ENCODE measurements at regions not wholly inside any gene's neighbourhood (a gene's known extent, or its start where the extent isn't known, plus 50 kb on each side); places are given as distances from the start of the nearest gene placed in this dataset.

DNA sequence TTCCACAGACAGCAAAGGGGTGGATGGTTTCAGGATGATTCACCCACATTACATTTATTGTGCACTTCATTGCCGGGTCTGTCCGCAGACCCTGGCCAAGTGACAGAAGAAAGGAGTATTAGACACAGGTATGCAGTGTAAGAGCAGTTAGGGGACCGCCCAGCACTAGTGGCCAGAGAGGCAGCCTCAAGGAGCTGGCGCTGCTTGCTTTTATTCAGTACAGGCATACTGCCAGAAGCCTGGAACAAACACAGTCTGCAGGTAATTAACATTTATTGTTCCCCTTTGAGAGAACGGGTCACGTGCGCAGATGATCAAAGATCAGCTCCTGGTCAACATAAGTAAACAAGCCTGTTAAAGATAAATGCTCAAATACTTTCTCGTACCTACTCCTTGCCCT is 1639.0 kb upstream of the IGFBP7 start:
- H3K27ac ChIP-seq (ENCODE audit: insufficient read depth, low read length, poor library complexity, severe bottlenecking): no peak overlapping the region
- ATAC-seq (ENCODE audit: low read depth in 2 of 2): no peak
- H3K4me1 ChIP-seq (ENCODE audit: control insufficient read depth, insufficient read depth, low read length, poor library complexity, severe bottlenecking): no peaks in the 10 kb centered on the region
- Mint-ChIP-seq H3K27ac (no peak overlapping the region), H3K4me1 (no peaks in the 10 kb centered on the region), H3K4me3 (no peak overlapping the region), H3K9me3 (peaks cover 0 to 24% (median 5%) of the 10 kb centered on the region in 7 donors), H3K27me3 (no peaks in the 10 kb centered on the region), H3K36me3 (no peaks in the 10 kb centered on the region)
- DNase-seq: no peak
- H3K27me3 ChIP-seq (ENCODE audit: control insufficient read depth, insufficient read depth, low read length): no peaks in the 10 kb centered on the region
- no peak overlapping the region for H3K4me3 ChIP-seq (ENCODE audit: low read depth, low read length)
- H3K9me3 ChIP-seq (ENCODE audit: control insufficient read depth in 2 of 2, low read length in 2 of 2): no peaks in the 10 kb centered on the region
- no peaks in the 10 kb centered on the region for H3K36me3 ChIP-seq (ENCODE audit: control insufficient read depth, insufficient read depth, low read length)

DNA sequence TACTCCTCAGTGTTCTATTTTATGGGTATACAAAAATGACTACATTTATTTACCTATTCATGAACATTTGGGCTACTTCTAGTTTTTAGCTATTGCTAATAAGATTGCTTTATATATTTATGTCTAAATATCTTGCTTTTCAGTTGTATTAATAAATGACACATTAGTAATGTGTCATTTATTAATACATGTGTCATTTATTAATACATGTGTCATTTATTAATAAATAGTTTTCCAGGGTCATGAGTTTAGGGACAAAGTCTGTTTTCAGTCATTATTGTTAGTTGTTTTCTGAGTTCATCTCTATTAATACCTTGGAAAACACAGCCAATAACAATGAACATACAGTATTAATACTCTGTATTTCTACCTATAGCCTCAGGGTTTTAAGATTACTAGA is 1630.7 kb upstream of the IGFBP7 start:
- H3K27me3 ChIP-seq (ENCODE audit: control insufficient read depth, insufficient read depth, low read length): no peaks in the 10 kb centered on the region
- no peaks in the 10 kb centered on the region for H3K36me3 Mint-ChIP-seq
- H3K27ac Mint-ChIP-seq: no peak overlapping the region
- no peaks in the 10 kb centered on the region for H3K36me3 ChIP-seq (ENCODE audit: control insufficient read depth, insufficient read depth, low read length)
- no peaks in the 10 kb centered on the region for H3K9me3 ChIP-seq (ENCODE audit: control insufficient read depth in 2 of 2, low read length in 2 of 2)
- H3K4me1 ChIP-seq (ENCODE audit: control insufficient read depth, insufficient read depth, low read length, poor library complexity, severe bottlenecking): no peaks in the 10 kb centered on the region
- H3K4me3 ChIP-seq (ENCODE audit: low read depth, low read length): no peak overlapping the region
- H3K27ac ChIP-seq (ENCODE audit: insufficient read depth, low read length, poor library complexity, severe bottlenecking): no peak overlapping the region
- no peaks in the 10 kb centered on the region for H3K4me1 Mint-ChIP-seq
- peaks cover 2 to 31% (median 10%) of the 10 kb centered on the region in 7 donors for H3K9me3 Mint-ChIP-seq
- ATAC-seq (ENCODE audit: low read depth in 2 of 2) (no peak), DNase-seq (no peak)
- H3K27me3 Mint-ChIP-seq: no peaks in the 10 kb centered on the region
- no peak overlapping the region for H3K4me3 Mint-ChIP-seq

DNA sequence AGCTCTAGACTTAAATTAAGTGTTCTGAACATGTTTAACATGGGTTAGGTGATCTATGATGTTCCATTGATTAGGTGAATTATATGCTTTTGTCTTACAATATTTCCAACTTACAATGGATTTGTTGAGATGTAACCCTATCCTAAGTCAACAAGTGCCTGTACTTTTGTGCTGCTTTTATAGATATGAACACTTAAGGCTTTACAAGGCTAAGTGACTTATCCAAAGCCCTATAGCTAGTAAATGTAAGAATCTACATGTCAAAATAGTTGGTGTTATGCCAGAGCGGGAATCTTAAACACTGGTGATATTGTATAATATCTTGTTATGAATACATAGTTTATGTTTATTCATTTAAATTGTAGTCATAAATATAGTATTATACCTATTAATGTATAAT is 1629.1 kb upstream of the IGFBP7 start:
- H3K4me1 Mint-ChIP-seq: no peaks in the 10 kb centered on the region
- Histone ChIP-seq H3K27ac (ENCODE audit: insufficient read depth, low read length, poor library complexity, severe bottlenecking) (no peak overlapping the region), H3K4me3 (ENCODE audit: low read depth, low read length) (no peak overlapping the region), H3K27me3 (ENCODE audit: control insufficient read depth, insufficient read depth, low read length) (no peaks in the 10 kb centered on the region), H3K36me3 (ENCODE audit: control insufficient read depth, insufficient read depth, low read length) (no peaks in the 10 kb centered on the region), H3K9me3 (ENCODE audit: control insufficient read depth in 2 of 2, low read length in 2 of 2) (no peaks in the 10 kb centered on the region), H3K4me1 (ENCODE audit: control insufficient read depth, insufficient read depth, low read length, poor library complexity, severe bottlenecking) (no peaks in the 10 kb centered on the region)
- no peaks in the 10 kb centered on the region for H3K27me3 Mint-ChIP-seq
- H3K36me3 Mint-ChIP-seq: no peaks in the 10 kb centered on the region
- ATAC-seq (ENCODE audit: low read depth in 2 of 2) (no peak), DNase-seq (no peak)
- no peak overlapping the region for H3K27ac Mint-ChIP-seq
- H3K4me3 Mint-ChIP-seq: no peak overlapping the region
- H3K9me3 Mint-ChIP-seq: peaks cover 0 to 31% (median 10%) of the 10 kb centered on the region in 7 donors

DNA sequence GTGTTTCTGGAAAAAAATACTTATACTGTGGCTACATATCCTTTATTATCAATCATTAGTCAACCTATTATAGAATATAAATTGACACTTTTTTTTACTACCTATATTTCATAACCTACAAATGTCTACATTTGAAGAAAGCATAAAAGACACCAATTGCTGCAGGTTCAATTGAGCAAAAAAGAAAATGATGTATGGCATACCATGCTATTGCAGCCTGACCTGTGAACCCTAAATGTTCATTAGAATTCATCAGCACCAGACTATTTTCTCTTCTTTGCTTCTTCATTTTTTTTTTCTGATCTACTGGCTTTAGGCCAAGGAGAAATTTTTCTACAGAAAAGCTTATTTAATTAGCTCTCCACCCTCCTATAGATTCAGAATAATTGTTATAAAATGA is 1628.2 kb upstream of the IGFBP7 start:
- peaks cover 0 to 31% (median 11%) of the 10 kb centered on the region in 7 donors for H3K9me3 Mint-ChIP-seq
- H3K27me3 Mint-ChIP-seq: no peaks in the 10 kb centered on the region
- H3K36me3 ChIP-seq (ENCODE audit: control insufficient read depth, insufficient read depth, low read length): no peaks in the 10 kb centered on the region

GRCh38 chr4:58734030-58734674 is 1624.0 kb upstream of the IGFBP7 start:
- no peaks in the 10 kb centered on the region for H3K36me3 ChIP-seq (ENCODE audit: control insufficient read depth, insufficient read depth, low read length)
- no peaks in the 10 kb centered on the region for H3K27me3 Mint-ChIP-seq
- no peak overlapping the region for H3K4me3 Mint-ChIP-seq
- H3K27me3 ChIP-seq (ENCODE audit: control insufficient read depth, insufficient read depth, low read length): no peaks in the 10 kb centered on the region
- ATAC-seq (ENCODE audit: low read depth in 2 of 2) (no peak), DNase-seq (no peak)
- no peaks in the 10 kb centered on the region for H3K9me3 ChIP-seq (ENCODE audit: control insufficient read depth in 2 of 2, low read length in 2 of 2)
- no peaks in the 10 kb centered on the region for H3K36me3 Mint-ChIP-seq
- no peaks in the 10 kb centered on the region for H3K4me1 Mint-ChIP-seq
- H3K9me3 Mint-ChIP-seq: peaks cover 0 to 17% (median 5%) of the 10 kb centered on the region in 7 donors
- H3K4me1 ChIP-seq (ENCODE audit: control insufficient read depth, insufficient read depth, low read length, poor library complexity, severe bottlenecking): no peaks in the 10 kb centered on the region
- H3K27ac Mint-ChIP-seq: no peak overlapping the region
- H3K27ac ChIP-seq (ENCODE audit: insufficient read depth, low read length, poor library complexity, severe bottlenecking): no peak overlapping the region
- no peak overlapping the region for H3K4me3 ChIP-seq (ENCODE audit: low read depth, low read length)

More for the DNA sequence above, 1628.2 kb upstream of the IGFBP7 start:
- Histone ChIP-seq H3K4me1 (ENCODE audit: control insufficient read depth, insufficient read depth, low read length, poor library complexity, severe bottlenecking) (no peaks in the 10 kb centered on the region), H3K9me3 (ENCODE audit: control insufficient read depth in 2 of 2, low read length in 2 of 2) (no peaks in the 10 kb centered on the region), H3K27me3 (ENCODE audit: control insufficient read depth, insufficient read depth, low read length) (no peaks in the 10 kb centered on the region), H3K4me3 (ENCODE audit: low read depth, low read length) (no peak overlapping the region), H3K27ac (ENCODE audit: insufficient read depth, low read length, poor library complexity, severe bottlenecking) (no peak overlapping the region)
- Mint-ChIP-seq H3K4me1 (no peaks in the 10 kb centered on the region), H3K27ac (no peak overlapping the region), H3K4me3 (no peak overlapping the region), H3K36me3 (no peaks in the 10 kb centered on the region)
- no peak for DNase-seq
- no peak for ATAC-seq (ENCODE audit: low read depth in 2 of 2)

- DNase-seq (no peak), ATAC-seq (ENCODE audit: low read depth in 2 of 2) (no peak)
- H3K4me3 Mint-ChIP-seq: no peak overlapping the region
- Histone ChIP-seq H3K27me3 (ENCODE audit: control insufficient read depth, insufficient read depth, low read length) (no peaks in the 10 kb centered on the region), H3K4me1 (ENCODE audit: control insufficient read depth, insufficient read depth, low read length, poor library complexity, severe bottlenecking) (no peaks in the 10 kb centered on the region), H3K9me3 (ENCODE audit: control insufficient read depth in 2 of 2, low read length in 2 of 2) (no peaks in the 10 kb centered on the region), H3K4me3 (ENCODE audit: low read depth, low read length) (no peak overlapping the region), H3K27ac (ENCODE audit: insufficient read depth, low read length, poor library complexity, severe bottlenecking) (no peak overlapping the region), H3K36me3 (ENCODE audit: control insufficient read depth, insufficient read depth, low read length) (no peaks in the 10 kb centered on the region)
- no peaks in the 10 kb centered on the region for H3K4me1 Mint-ChIP-seq
- H3K27me3 Mint-ChIP-seq: no peaks in the 10 kb centered on the region
- no peaks in the 10 kb centered on the region for H3K36me3 Mint-ChIP-seq
- H3K9me3 Mint-ChIP-seq: peaks cover 0 to 16% (median 5%) of the 10 kb centered on the region in 7 donors
- H3K27ac Mint-ChIP-seq: no peak overlapping the region
These were observed 1622.8 kb upstream of the IGFBP7 start for GRCh38 chr4:58732973-58733372.

DNA sequence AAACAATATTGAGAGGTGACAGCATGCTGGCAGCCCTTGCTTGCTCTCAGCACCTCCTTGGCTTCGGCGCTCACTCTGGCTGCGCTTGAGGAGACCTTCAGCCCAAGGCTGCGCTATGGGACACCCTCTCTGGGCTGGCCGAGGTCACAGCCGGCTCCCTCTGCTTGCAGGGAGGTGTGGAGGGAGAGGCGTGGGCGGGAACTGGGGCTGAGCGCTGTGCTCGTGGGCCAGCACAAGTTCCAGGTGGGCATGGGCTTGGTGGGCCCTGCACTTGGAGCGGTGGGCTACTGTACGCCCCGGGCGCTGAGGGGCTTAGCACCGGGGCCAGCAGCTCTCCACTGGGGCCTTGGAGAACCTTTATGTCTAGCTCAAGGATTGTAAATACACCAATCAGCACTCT is 1613.8 kb upstream of the IGFBP7 start:
- ATAC-seq (ENCODE audit: low read depth in 2 of 2) (no peak), DNase-seq (no peak)
- H3K4me1 Mint-ChIP-seq: no peaks in the 10 kb centered on the region
- Histone ChIP-seq H3K9me3 (ENCODE audit: control insufficient read depth in 2 of 2, low read length in 2 of 2) (no peaks in the 10 kb centered on the region), H3K36me3 (ENCODE audit: control insufficient read depth, insufficient read depth, low read length) (no peaks in the 10 kb centered on the region), H3K4me1 (ENCODE audit: control insufficient read depth, insufficient read depth, low read length, poor library complexity, severe bottlenecking) (no peaks in the 10 kb centered on the region), H3K27me3 (ENCODE audit: control insufficient read depth, insufficient read depth, low read length) (no peaks in the 10 kb centered on the region), H3K27ac (ENCODE audit: insufficient read depth, low read length, poor library complexity, severe bottlenecking) (no peak overlapping the region), H3K4me3 (ENCODE audit: low read depth, low read length) (no peak overlapping the region)
- no peak overlapping the region for H3K4me3 Mint-ChIP-seq
- H3K9me3 Mint-ChIP-seq: peaks cover 1 to 22% (median 4%) of the 10 kb centered on the region in 7 donors
- no peaks in the 10 kb centered on the region for H3K27me3 Mint-ChIP-seq
- no peak overlapping the region for H3K27ac Mint-ChIP-seq
- no peaks in the 10 kb centered on the region for H3K36me3 Mint-ChIP-seq

DNA sequence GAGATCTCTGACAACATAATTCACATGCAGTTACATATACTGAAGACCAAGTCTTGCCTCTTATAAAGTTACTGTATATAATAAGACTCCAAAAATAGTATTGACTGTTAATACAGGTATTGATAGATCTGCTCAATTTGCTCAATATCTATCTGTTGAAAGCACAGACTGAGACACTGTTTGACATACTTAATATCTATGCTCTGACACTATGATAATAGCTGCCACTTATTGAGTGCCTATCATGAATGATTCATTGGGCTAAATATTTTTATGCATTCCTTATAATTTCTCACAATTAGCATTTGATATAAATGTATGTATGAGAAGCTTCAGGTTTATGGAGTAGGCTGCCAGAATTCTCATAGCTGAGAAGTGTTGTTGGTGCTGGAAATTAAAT is 1600.9 kb upstream of the IGFBP7 start:
- Mint-ChIP-seq H3K36me3 (no peaks in the 10 kb centered on the region), H3K27ac (no peak overlapping the region), H3K4me1 (no peaks in the 10 kb centered on the region), H3K4me3 (no peak overlapping the region), H3K9me3 (peaks cover 0 to 25% (median 4%) of the 10 kb centered on the region in 7 donors), H3K27me3 (no peaks in the 10 kb centered on the region)
- no peaks in the 10 kb centered on the region for H3K4me1 ChIP-seq (ENCODE audit: control insufficient read depth, insufficient read depth, low read length, poor library complexity, severe bottlenecking)
- no peak overlapping the region for H3K27ac ChIP-seq (ENCODE audit: insufficient read depth, low read length, poor library complexity, severe bottlenecking)
- no peak for DNase-seq
- H3K27me3 ChIP-seq (ENCODE audit: control insufficient read depth, insufficient read depth, low read length): no peaks in the 10 kb centered on the region
- H3K4me3 ChIP-seq (ENCODE audit: low read depth, low read length): no peak overlapping the region
- peaks cover 0 to 6% of the 10 kb centered on the region in 2 experiments for H3K9me3 ChIP-seq (ENCODE audit: control insufficient read depth in 2 of 2, low read length in 2 of 2)
- H3K36me3 ChIP-seq (ENCODE audit: control insufficient read depth, insufficient read depth, low read length): no peaks in the 10 kb centered on the region
- no peak for ATAC-seq (ENCODE audit: low read depth in 2 of 2)

Measured in CD4-positive, CD25-positive, alpha-beta regulatory T cell (primary cell).